CD4-positive, alpha-beta T cell (primary cell): ENCODE measurements at regions not wholly inside any gene's neighbourhood (a gene's known extent, or its start where the extent isn't known, plus 50 kb on each side); places are given as distances from the start of the nearest gene placed in this dataset.

Experiments used
- ATAC-seq: fragments of 200-7000 bp; cut with Tn5 transposase; one replicate; pipeline ENCODE4 v1.10.0; 2022; ENCODE audit warnings: mild to moderate bottlenecking; ENCODE audit not compliant: poor library complexity
- CTCF ChIA-PET: fragments of 350-600 bp; sonication (Branson Sonifier 250); formaldehyde crosslinking; loops from one replicate; lab custom pipeline; 2021; ENCODE audit warnings: antibody characterized with exemption, inconsistent platforms; lab: Charles Lee
- POLR2A ChIA-PET: fragments of 350-600 bp; sonication (Branson Sonifier 250); formaldehyde crosslinking; loops from one replicate; lab custom pipeline; 2021; ENCODE audit warnings: antibody characterized with exemption, inconsistent platforms; lab: Charles Lee
- DNase-seq, 14 experiments: peaks; one replicate each; pipeline ENCODE4 v3.0.0-alpha.2; 2013 to 2020; ENCODE audit warnings: mixed read lengths in 2 of 14
- H3K27ac ChIP-seq, 2 donors: one replicate each; pipeline versions ENCODE4 v1.5.1 to v1.7.0; 2013; ENCODE audit warnings: low read length in 2 of 2, low read depth in 1 of 2, mild to moderate bottlenecking in 1 of 2
- H3K27me3 ChIP-seq, 2 experiments: 1 replicate in 1 of 2; 2 replicates in 1 of 2; pipeline versions ENCODE4 v1.6.1 to v1.7.0; 2013; ENCODE audit warnings: low read length in 2 of 2, control low read depth in 1 of 2, mild to moderate bottlenecking in 1 of 2, moderate library complexity in 1 of 2; ENCODE audit not compliant: insufficient read depth in 2 of 2, control insufficient read depth in 1 of 2
- H3K36me3 ChIP-seq: one replicate; pipeline ENCODE4 v1.6.1; 2013; ENCODE audit warnings: low read length, control low read depth; ENCODE audit not compliant: insufficient read depth
- H3K4me1 ChIP-seq: one replicate; pipeline ENCODE4 v1.6.1; 2013; ENCODE audit warnings: low read length, control low read depth; ENCODE audit not compliant: insufficient read depth
- H3K4me3 ChIP-seq: one replicate; pipeline ENCODE4 v1.5.1; 2013; ENCODE audit warnings: mild to moderate bottlenecking, low read length, moderate library complexity
- H3K9me3 ChIP-seq, 2 experiments: 1 replicate in 1 of 2; 2 replicates in 1 of 2; pipeline versions ENCODE4 v1.6.1 to v1.7.0; 2013; ENCODE audit warnings: low read length in 2 of 2, mild to moderate bottlenecking in 2 of 2, control low read depth in 1 of 2, moderate library complexity in 1 of 2; ENCODE audit not compliant: control insufficient read depth in 1 of 2, insufficient read depth in 1 of 2
- H3K27ac Mint-ChIP-seq: one replicate; pipeline ENCODE4 v1.8.0; 2020; ENCODE audit warnings: mixed read lengths
- H3K27me3 Mint-ChIP-seq: one replicate; pipeline ENCODE4 v1.8.0; 2021; ENCODE audit warnings: mixed read lengths
- H3K36me3 Mint-ChIP-seq: one replicate; pipeline ENCODE4 v1.8.0; 2021; ENCODE audit warnings: low read depth, mixed read lengths
- H3K4me1 Mint-ChIP-seq: one replicate; pipeline ENCODE4 v1.8.0; 2021; ENCODE audit warnings: low read depth, mixed read lengths
- H3K4me3 Mint-ChIP-seq: one replicate; pipeline ENCODE4 v1.8.0; 2020; ENCODE audit warnings: mild to moderate bottlenecking, mixed read lengths
- H3K9me3 Mint-ChIP-seq: one replicate; pipeline ENCODE4 v1.8.0; 2020; ENCODE audit warnings: mixed read lengths
- intact Hi-C, 2 experiments: fragments of 100-400 bp; cut with DNase I in 1 of 2; cut with micrococcal nuclease in 1 of 2; formaldehyde crosslinking; loops; one replicate each; pipeline versions ENCODE4 v1.15.1 to v1.9.0; 2023 to 2025; cut with DNase I, micrococcal nuclease
- TF ChIP-seq, protein P1 (sequence below): fragments of 200-600 bp; IDR thresholded peaks from one replicate; pipeline ENCODE4 v1.8.0; 2022; ENCODE audit warnings: antibody characterized with exemption, mild to moderate bottlenecking

DNA sequence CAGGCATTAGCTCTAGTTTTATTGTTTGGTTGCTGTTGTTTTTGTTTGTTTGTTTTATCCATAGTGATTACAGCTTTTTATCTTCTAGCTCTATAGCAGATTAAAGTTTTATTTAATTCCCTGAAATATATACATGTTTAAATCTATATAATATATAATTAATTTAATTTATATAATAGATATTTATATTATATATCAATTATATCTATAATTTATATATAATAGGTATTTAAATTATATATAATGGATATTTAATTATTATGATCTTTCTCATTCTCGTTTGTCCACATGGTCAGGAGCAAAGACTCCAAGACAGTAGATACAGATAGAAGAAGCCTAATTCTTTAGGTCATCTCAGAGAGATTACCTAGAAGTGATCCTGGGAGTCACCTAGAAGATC is 238.8 kb upstream of the GPR149 start:
- no peaks in the 10 kb centered on the region for H3K4me1 ChIP-seq
- no peaks in the 10 kb centered on the region for H3K27me3 ChIP-seq
- Mint-ChIP-seq H3K9me3 (peaks cover 2% of the 10 kb centered on the region), H3K27me3 (no peaks in the 10 kb centered on the region), H3K4me3 (no peak overlapping the region), H3K36me3 (no peaks in the 10 kb centered on the region), H3K27ac (no peak overlapping the region), H3K4me1 (no peaks in the 10 kb centered on the region)
- POLR2A ChIA-PET: no interaction called here
- no peak overlapping the region for H3K4me3 ChIP-seq
- no peaks in the 10 kb centered on the region for H3K36me3 ChIP-seq
- CTCF ChIA-PET: no interaction called here
- ATAC-seq (no peak), DNase-seq (no peak)
- TF ChIP-seq, protein P1, sequence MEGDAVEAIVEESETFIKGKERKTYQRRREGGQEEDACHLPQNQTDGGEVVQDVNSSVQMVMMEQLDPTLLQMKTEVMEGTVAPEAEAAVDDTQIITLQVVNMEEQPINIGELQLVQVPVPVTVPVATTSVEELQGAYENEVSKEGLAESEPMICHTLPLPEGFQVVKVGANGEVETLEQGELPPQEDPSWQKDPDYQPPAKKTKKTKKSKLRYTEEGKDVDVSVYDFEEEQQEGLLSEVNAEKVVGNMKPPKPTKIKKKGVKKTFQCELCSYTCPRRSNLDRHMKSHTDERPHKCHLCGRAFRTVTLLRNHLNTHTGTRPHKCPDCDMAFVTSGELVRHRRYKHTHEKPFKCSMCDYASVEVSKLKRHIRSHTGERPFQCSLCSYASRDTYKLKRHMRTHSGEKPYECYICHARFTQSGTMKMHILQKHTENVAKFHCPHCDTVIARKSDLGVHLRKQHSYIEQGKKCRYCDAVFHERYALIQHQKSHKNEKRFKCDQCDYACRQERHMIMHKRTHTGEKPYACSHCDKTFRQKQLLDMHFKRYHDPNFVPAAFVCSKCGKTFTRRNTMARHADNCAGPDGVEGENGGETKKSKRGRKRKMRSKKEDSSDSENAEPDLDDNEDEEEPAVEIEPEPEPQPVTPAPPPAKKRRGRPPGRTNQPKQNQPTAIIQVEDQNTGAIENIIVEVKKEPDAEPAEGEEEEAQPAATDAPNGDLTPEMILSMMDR: no peak
- H3K9me3 ChIP-seq: peaks cover 0 to 16% of the 10 kb centered on the region in 2 experiments
- no peak overlapping the region for H3K27ac ChIP-seq
- intact Hi-C loops: no loop called here

DNA sequence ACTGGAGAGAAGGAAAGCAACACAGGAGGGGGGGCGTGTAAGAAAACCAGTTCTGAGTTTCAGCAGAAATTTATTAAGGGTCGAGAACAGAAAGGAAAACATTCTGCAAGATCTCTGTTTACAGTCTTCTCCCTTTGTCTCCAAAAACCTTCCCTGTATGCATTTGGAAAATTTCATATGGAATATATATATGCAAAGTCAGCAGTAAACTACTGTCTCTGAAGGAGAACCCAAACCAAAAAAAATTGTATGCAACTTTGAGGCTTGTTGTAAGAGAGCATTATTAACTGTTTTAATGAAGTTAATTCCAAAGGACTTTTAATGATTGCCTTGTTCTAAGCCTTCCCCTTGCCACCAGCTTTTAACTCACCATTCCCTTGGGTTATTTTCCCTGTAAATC is 238.2 kb upstream of the GPR149 start:
- Mint-ChIP-seq H3K9me3 (peaks cover 2% of the 10 kb centered on the region), H3K4me3 (no peak overlapping the region), H3K27ac (no peak overlapping the region), H3K36me3 (no peaks in the 10 kb centered on the region), H3K27me3 (no peaks in the 10 kb centered on the region), H3K4me1 (no peaks in the 10 kb centered on the region)
- TF ChIP-seq, protein P1: no peak
- ATAC-seq (no peak), DNase-seq (no peak)
- no peaks in the 10 kb centered on the region for H3K27me3 ChIP-seq
- POLR2A ChIA-PET: no interaction called here
- no peaks in the 10 kb centered on the region for H3K36me3 ChIP-seq
- CTCF ChIA-PET: no interaction called here
- no peaks in the 10 kb centered on the region for H3K4me1 ChIP-seq
- intact Hi-C loops: no loop called here
- no peak overlapping the region for H3K4me3 ChIP-seq
- H3K27ac ChIP-seq: no peak overlapping the region
- H3K9me3 ChIP-seq: peaks cover 0 to 16% of the 10 kb centered on the region in 2 experiments

DNA sequence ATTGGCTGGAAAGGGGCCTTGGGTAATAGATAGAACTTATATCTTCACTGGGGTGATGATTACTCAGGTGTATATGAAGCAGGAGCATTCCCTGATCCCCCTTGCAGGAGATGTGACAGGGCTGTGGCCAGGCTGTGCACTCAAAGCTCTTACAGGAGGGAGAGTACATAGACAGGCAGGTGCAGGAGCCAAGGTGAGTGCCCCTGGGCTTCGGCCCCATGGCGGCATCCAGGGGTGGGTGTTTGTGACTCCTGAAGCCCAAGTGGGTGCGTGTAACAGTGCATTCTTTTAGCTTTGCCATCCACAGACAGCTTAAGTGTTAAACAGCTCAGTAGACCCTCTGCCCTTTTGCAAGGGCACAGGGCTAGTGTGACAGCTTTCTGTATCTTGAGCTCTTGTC is 236.6 kb upstream of the GPR149 start:
- H3K4me3 Mint-ChIP-seq: no peak overlapping the region
- DNase-seq: no peak
- no peak for ATAC-seq
- ChIA-PET POLR2A (no interaction called here), CTCF (no interaction called here)
- no peak overlapping the region for H3K27ac Mint-ChIP-seq
- no peak overlapping the region for H3K27ac ChIP-seq
- H3K36me3 ChIP-seq: no peaks in the 10 kb centered on the region
- peaks cover 0 to 12% of the 10 kb centered on the region in 2 experiments for H3K9me3 ChIP-seq
- H3K4me3 ChIP-seq: no peak overlapping the region
- H3K9me3 Mint-ChIP-seq: peaks cover 2% of the 10 kb centered on the region
- H3K27me3 ChIP-seq: no peaks in the 10 kb centered on the region
- H3K4me1 Mint-ChIP-seq: no peaks in the 10 kb centered on the region
- no peaks in the 10 kb centered on the region for H3K36me3 Mint-ChIP-seq
- no peaks in the 10 kb centered on the region for H3K27me3 Mint-ChIP-seq
- intact Hi-C loops: no loop called here
- TF ChIP-seq, protein P1: no peak
- no peaks in the 10 kb centered on the region for H3K4me1 ChIP-seq
